ENCODE measurements at regions not wholly inside any gene's neighbourhood (a gene's known extent, or its start where the extent isn't known, plus 50 kb on each side); places are given as distances from the start of the nearest gene placed in this dataset.

- no peak overlapping the region for H3K4me3 ChIP-seq (ENCODE audit: low read depth, low read length)
- no peak for TF ChIP-seq CTCF (conservative IDR thresholded peaks at IDR 0.05; ENCODE audit: low read depth, low read length)
- no peak for DNase-seq (ENCODE audit: low read depth)
Observed at GRCh38 chr3:117346901-117347300, 637.3 kb downstream of the TUSC7 start.

- TF ChIP-seq CTCF (conservative IDR thresholded peaks at IDR 0.05; ENCODE audit: low read depth, low read length), result no peak
- no peak overlapping the region for H3K4me3 ChIP-seq (ENCODE audit: low read depth, low read length)
- no peak for DNase-seq (ENCODE audit: low read depth)
Observed at GRCh38 chr3:117348884-117349283, 639.3 kb downstream of the TUSC7 start.

GRCh38 chr3:117349566-117349965, 640.0 kb downstream of the TUSC7 start:
- DNase-seq (ENCODE audit: low read depth), result no peak
- TF ChIP-seq CTCF (conservative IDR thresholded peaks at IDR 0.05; ENCODE audit: low read depth, low read length), result no peak
- H3K4me3 ChIP-seq (ENCODE audit: low read depth, low read length), result no peak overlapping the region

- DNase-seq (ENCODE audit: low read depth), result no peak
- TF ChIP-seq CTCF (conservative IDR thresholded peaks at IDR 0.05; ENCODE audit: low read depth, low read length), result no peak
- no peak overlapping the region for H3K4me3 ChIP-seq (ENCODE audit: low read depth, low read length)
Observed at GRCh38 chr3:117350371-117350770, 640.8 kb downstream of the TUSC7 start.

- peak; percentile 28 for DNase-seq (ENCODE audit: low read depth)
- H3K4me3 ChIP-seq (ENCODE audit: low read depth, low read length), result no peak overlapping the region
- peak; percentile 41 for TF ChIP-seq CTCF (conservative IDR thresholded peaks at IDR 0.05; ENCODE audit: low read depth, low read length)
Observed at GRCh38 chr3:117355566-117355965, 646.0 kb downstream of the TUSC7 start.

GRCh38 chr3:117356091-117356705, 646.6 kb downstream of the TUSC7 start:
- no peak overlapping the region for H3K4me3 ChIP-seq (ENCODE audit: low read depth, low read length)
- no peak for TF ChIP-seq CTCF (conservative IDR thresholded peaks at IDR 0.05; ENCODE audit: low read depth, low read length)
- no peak for DNase-seq (ENCODE audit: low read depth)

GRCh38 chr3:117358717-117359314, 649.2 kb downstream of the TUSC7 start:
- no peak overlapping the region for H3K4me3 ChIP-seq (ENCODE audit: low read depth, low read length)
- no peak for TF ChIP-seq CTCF (conservative IDR thresholded peaks at IDR 0.05; ENCODE audit: low read depth, low read length)
- no peak for DNase-seq (ENCODE audit: low read depth)

Measured in choroid plexus epithelial cell (primary cell).